Adrenal gland (tissue), 5 donors: ENCODE measurements at regions not wholly inside any gene's neighbourhood (a gene's known extent, or its start where the extent isn't known, plus 50 kb on each side); places are given as distances from the start of the nearest gene placed in this dataset.

Experiments used
- CTCF ChIP-seq, 6 experiments: fragments of 450-650 bp in 4 of 6; fragments of 200-600 bp in 2 of 6; sonication (generic) in 1 of 6; IDR thresholded peaks; 1 replicate in 5 of 6; 2 replicates in 1 of 6; pipeline versions ENCODE4 v1.5.1 to v1.8.0; 2016 to 2021; ENCODE audit warnings: antibody characterized with exemption in 6 of 6, mild to moderate bottlenecking in 2 of 6, moderate library complexity in 1 of 6
- POLR2A ChIP-seq, 2 donors: fragments of 450-650 bp; IDR thresholded peaks; one replicate each; pipeline ENCODE4 v1.6.1; 2017; ENCODE audit warnings: antibody characterized with exemption in 2 of 2, mild to moderate bottlenecking in 2 of 2, moderate library complexity in 1 of 2
- donor health status: DM: no; HTN: no; CAD: no.

GRCh38 chr17:55909776-55910175, 158.9 kb downstream of the PCTP start:
- TF ChIP-seq CTCF (IDR thresholded peaks at IDR 0.05) = no peak
- no peak for TF ChIP-seq POLR2A (IDR thresholded peaks at IDR 0.05)
